GM23338 (cell line): ENCODE measurements at regions not wholly inside any gene's neighbourhood (a gene's known extent, or its start where the extent isn't known, plus 50 kb on each side); places are given as distances from the start of the nearest gene placed in this dataset.

ENCODE experiments used
- ATAC-seq: fragments of 200-7000 bp; cut with Tn5 transposase; 3 replicates; pipeline ENCODE4 v1.9.1; 2020
- DNase-seq: peaks from one replicate; pipeline ENCODE4 v3.0.0-alpha.2; 2015; ENCODE audit warnings: low spot score
- H2AFZ ChIP-seq: fragments of 200-600 bp; sonication (generic); 2 replicates; pipeline ENCODE4 v1.8.0; 2016; ENCODE audit warnings: antibody characterized with exemption, mild to moderate bottlenecking, moderate library complexity
- H3F3A ChIP-seq: fragments of 200-600 bp; sonication (generic); replicated peaks from 2 replicates; pipeline ENCODE4 v1.8.0; 2017; ENCODE audit warnings: antibody characterized with exemption, mixed run types, low read depth
- H3K27ac ChIP-seq: fragments of 200-600 bp; sonication (generic); 2 replicates; pipeline ENCODE4 v1.6.1; 2016; ENCODE audit warnings: low read depth
- H3K27me3 ChIP-seq: fragments of 200-600 bp; sonication (generic); 2 replicates; pipeline ENCODE4 v1.8.0; 2016; ENCODE audit warnings: mild to moderate bottlenecking, mixed run types, moderate library complexity; ENCODE audit not compliant: insufficient read depth
- H3K36me3 ChIP-seq: fragments of 200-600 bp; sonication (generic); 2 replicates; pipeline ENCODE4 v1.8.0; 2016; ENCODE audit warnings: mild to moderate bottlenecking; ENCODE audit not compliant: insufficient read depth
- H3K4me1 ChIP-seq: fragments of 200-600 bp; sonication (generic); 2 replicates; pipeline ENCODE4 v1.8.0; 2016; ENCODE audit warnings: mild to moderate bottlenecking, moderate library complexity; ENCODE audit not compliant: insufficient read depth
- H3K4me2 ChIP-seq: fragments of 200-600 bp; sonication (generic); 2 replicates; pipeline ENCODE4 v1.7.1; 2017; ENCODE audit warnings: mixed run types
- H3K4me3 ChIP-seq: fragments of 200-600 bp; sonication (generic); 2 replicates; pipeline ENCODE4 v1.6.1; 2016; ENCODE audit warnings: mixed run types
- H3K79me2 ChIP-seq: fragments of 200-600 bp; sonication (generic); replicated peaks from 2 replicates; pipeline ENCODE4 v1.8.0; 2017; ENCODE audit warnings: mild to moderate bottlenecking; ENCODE audit not compliant: insufficient read depth
- H3K9me2 ChIP-seq: fragments of 200-600 bp; sonication (generic); 2 replicates; pipeline ENCODE4 v1.8.0; 2017; ENCODE audit not compliant: insufficient read depth
- H4K20me1 ChIP-seq: fragments of 200-600 bp; sonication (generic); replicated peaks from 2 replicates; pipeline ENCODE4 v1.8.0; 2017; ENCODE audit warnings: mild to moderate bottlenecking; ENCODE audit not compliant: insufficient read depth
- H3K27ac Mint-ChIP-seq: 2 replicates; pipeline ENCODE4 v1.8.0; 2020; ENCODE audit warnings: inconsistent platforms, mild to moderate bottlenecking, moderate library complexity, mixed read lengths
- H3K27me3 Mint-ChIP-seq: 3 replicates; pipeline ENCODE4 v1.8.0; 2022; ENCODE audit warnings: low read depth, mild to moderate bottlenecking, moderate library complexity, mixed read lengths, inconsistent platforms; ENCODE audit not compliant: insufficient read depth, poor library complexity
- H3K36me3 Mint-ChIP-seq: 3 replicates; pipeline ENCODE4 v1.8.0; 2021; ENCODE audit warnings: low read depth, mild to moderate bottlenecking, inconsistent platforms, moderate library complexity, mixed read lengths
- H3K4me1 Mint-ChIP-seq: 3 replicates; pipeline ENCODE4 v1.8.0; 2020; ENCODE audit warnings: mild to moderate bottlenecking, inconsistent platforms, mixed read lengths
- H3K4me3 Mint-ChIP-seq: 3 replicates; pipeline ENCODE4 v1.8.0; 2021; ENCODE audit warnings: moderate library complexity, mild to moderate bottlenecking, inconsistent platforms, mixed read lengths
- H3K9me3 Mint-ChIP-seq: 3 replicates; pipeline ENCODE4 v1.8.0; 2020; ENCODE audit warnings: moderate library complexity, mild to moderate bottlenecking, inconsistent platforms, mixed read lengths
- CREB1 ChIP-seq: fragments of 250-450 bp; sonication (Bioruptor Pico); IDR thresholded peaks from 2 replicates; pipeline ENCODE4 v1.5.0; 2020; ENCODE audit warnings: low read depth, mild to moderate bottlenecking, moderate library complexity
- EZH2 ChIP-seq: fragments of 200-600 bp; sonication (generic); IDR thresholded peaks from one replicate; pipeline ENCODE4 v1.8.0; 2017; ENCODE audit warnings: antibody characterized with exemption, mild to moderate bottlenecking, low read depth; ENCODE audit not compliant: unreplicated experiment
- EZH2phosphoT487 ChIP-seq: fragments of 200-600 bp; sonication (generic); IDR thresholded peaks from one replicate; pipeline ENCODE4 v1.8.1; 2018; ENCODE audit warnings: antibody characterized with exemption; ENCODE audit not compliant: unreplicated experiment
- JUNB ChIP-seq: IDR thresholded peaks from one replicate; pipeline ENCODE4 v1.6.1; 2016; ENCODE audit warnings: antibody characterized with exemption; ENCODE audit not compliant: unreplicated experiment
- NANOG ChIP-seq: IDR thresholded peaks from 2 replicates; pipeline ENCODE4 v1.6.1; 2016; ENCODE audit warnings: antibody characterized with exemption, borderline replicate concordance
- POLR2AphosphoS5 ChIP-seq: IDR thresholded peaks from 2 replicates; pipeline ENCODE4 v1.6.1; 2016; ENCODE audit warnings: antibody characterized with exemption, low read depth
- REST ChIP-seq: IDR thresholded peaks from one replicate; pipeline ENCODE4 v1.6.1; 2018; ENCODE audit warnings: antibody characterized with exemption; ENCODE audit not compliant: unreplicated experiment
- STAT1 ChIP-seq: IDR thresholded peaks from one replicate; pipeline ENCODE4 v1.6.1; 2016; ENCODE audit warnings: antibody characterized with exemption; ENCODE audit not compliant: unreplicated experiment
- ZNF114 ChIP-seq: fragments of 250-450 bp; sonication (Bioruptor Pico); IDR thresholded peaks from 2 replicates; pipeline ENCODE4 v1.5.0; 2020; ENCODE audit warnings: mild to moderate bottlenecking, moderate library complexity
- ZNF331 ChIP-seq: fragments of 250-450 bp; sonication (Bioruptor Pico); IDR thresholded peaks from 2 replicates; pipeline ENCODE4 v1.5.0; 2020; ENCODE audit warnings: low read depth, mild to moderate bottlenecking, moderate library complexity
- ZNF462 ChIP-seq: fragments of 250-450 bp; sonication (Bioruptor Pico); IDR thresholded peaks from 2 replicates; pipeline ENCODE4 v1.5.0; 2020; ENCODE audit warnings: mild to moderate bottlenecking, moderate library complexity
- TF ChIP-seq, protein P1 (sequence below), 2 experiments: fragments of 200-600 bp in 1 of 2; sonication (generic) in 1 of 2; conservative IDR thresholded peaks; 2 replicates each; pipeline versions ENCODE4 v1.5.1 to v1.6.1; 2016 to 2017; ENCODE audit warnings: antibody characterized with exemption in 2 of 2, low read depth in 2 of 2, mild to moderate bottlenecking in 2 of 2, moderate library complexity in 1 of 2
- TF ChIP-seq, protein P2 (sequence below): IDR thresholded peaks from 2 replicates; pipeline ENCODE4 v1.6.1; 2016; ENCODE audit warnings: antibody characterized with exemption

GRCh38 chr22:22404598-22405284 lies 103.8 kb downstream of the ZNF280B start:
- no peak overlapping the region for H3K27ac ChIP-seq

More at GRCh38 chr22:22404598-22405284, 103.8 kb downstream of the ZNF280B start:
- Histone ChIP-seq H3K4me3 (no peak overlapping the region), H3F3A (no peaks in the 10 kb centered on the region), H4K20me1 (no peaks in the 10 kb centered on the region; the same call in 1 of the 2 replicates), H3K27me3 (peaks cover 100% of the 10 kb centered on the region), H3K4me1 (no peaks in the 10 kb centered on the region), H3K79me2 (no peaks in the 10 kb centered on the region), H3K9me2 (no peaks in the 10 kb centered on the region), H3K36me3 (no peaks in the 10 kb centered on the region), H2AFZ (no peak overlapping the region), H3K4me2 (no peak overlapping the region)
- H3K36me3 Mint-ChIP-seq, result no peaks in the 10 kb centered on the region
- no peak overlapping the region for H3K4me3 Mint-ChIP-seq
- no peak for TF ChIP-seq CREB1 (CRISPR knock-in tag)
- TF ChIP-seq, protein P1, sequence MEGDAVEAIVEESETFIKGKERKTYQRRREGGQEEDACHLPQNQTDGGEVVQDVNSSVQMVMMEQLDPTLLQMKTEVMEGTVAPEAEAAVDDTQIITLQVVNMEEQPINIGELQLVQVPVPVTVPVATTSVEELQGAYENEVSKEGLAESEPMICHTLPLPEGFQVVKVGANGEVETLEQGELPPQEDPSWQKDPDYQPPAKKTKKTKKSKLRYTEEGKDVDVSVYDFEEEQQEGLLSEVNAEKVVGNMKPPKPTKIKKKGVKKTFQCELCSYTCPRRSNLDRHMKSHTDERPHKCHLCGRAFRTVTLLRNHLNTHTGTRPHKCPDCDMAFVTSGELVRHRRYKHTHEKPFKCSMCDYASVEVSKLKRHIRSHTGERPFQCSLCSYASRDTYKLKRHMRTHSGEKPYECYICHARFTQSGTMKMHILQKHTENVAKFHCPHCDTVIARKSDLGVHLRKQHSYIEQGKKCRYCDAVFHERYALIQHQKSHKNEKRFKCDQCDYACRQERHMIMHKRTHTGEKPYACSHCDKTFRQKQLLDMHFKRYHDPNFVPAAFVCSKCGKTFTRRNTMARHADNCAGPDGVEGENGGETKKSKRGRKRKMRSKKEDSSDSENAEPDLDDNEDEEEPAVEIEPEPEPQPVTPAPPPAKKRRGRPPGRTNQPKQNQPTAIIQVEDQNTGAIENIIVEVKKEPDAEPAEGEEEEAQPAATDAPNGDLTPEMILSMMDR (conservative IDR thresholded peaks at IDR 0.05; ENCODE audit: low read depth in 2 of 2), result no peak
- TF ChIP-seq ZNF114 (CRISPR knock-in tag), result no peak
- no peak for TF ChIP-seq STAT1
- TF ChIP-seq, protein P2, sequence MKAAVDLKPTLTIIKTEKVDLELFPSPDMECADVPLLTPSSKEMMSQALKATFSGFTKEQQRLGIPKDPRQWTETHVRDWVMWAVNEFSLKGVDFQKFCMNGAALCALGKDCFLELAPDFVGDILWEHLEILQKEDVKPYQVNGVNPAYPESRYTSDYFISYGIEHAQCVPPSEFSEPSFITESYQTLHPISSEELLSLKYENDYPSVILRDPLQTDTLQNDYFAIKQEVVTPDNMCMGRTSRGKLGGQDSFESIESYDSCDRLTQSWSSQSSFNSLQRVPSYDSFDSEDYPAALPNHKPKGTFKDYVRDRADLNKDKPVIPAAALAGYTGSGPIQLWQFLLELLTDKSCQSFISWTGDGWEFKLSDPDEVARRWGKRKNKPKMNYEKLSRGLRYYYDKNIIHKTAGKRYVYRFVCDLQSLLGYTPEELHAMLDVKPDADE, result no peak
- no peak for TF ChIP-seq POLR2AphosphoS5
- no peak for TF ChIP-seq EZH2
- TF ChIP-seq ZNF331 (CRISPR knock-in tag), result no peak
- no peak for TF ChIP-seq ZNF462 (CRISPR knock-in tag)
- TF ChIP-seq JUNB, result no peak
- TF ChIP-seq REST, result no peak
- no peak for TF ChIP-seq EZH2phosphoT487
- no peak for TF ChIP-seq NANOG
- peaks cover 98% of the 10 kb centered on the region for H3K27me3 Mint-ChIP-seq
- no peaks in the 10 kb centered on the region for H3K4me1 Mint-ChIP-seq
- H3K27ac Mint-ChIP-seq, result no peak overlapping the region
- no peaks in the 10 kb centered on the region for H3K9me3 Mint-ChIP-seq
- ATAC-seq (no peak), DNase-seq (no peak)
